NCI-H1048 (cell line): ENCODE measurements at regions not wholly inside any gene's neighbourhood (a gene's known extent, or its start where the extent isn't known, plus 50 kb on each side); places are given as distances from the start of the nearest gene placed in this dataset.

Source experiments
- DNase-seq: peaks from one replicate; lab custom pipeline; 2025; lab: John Stamatoyannopoulos, UW

DNA sequence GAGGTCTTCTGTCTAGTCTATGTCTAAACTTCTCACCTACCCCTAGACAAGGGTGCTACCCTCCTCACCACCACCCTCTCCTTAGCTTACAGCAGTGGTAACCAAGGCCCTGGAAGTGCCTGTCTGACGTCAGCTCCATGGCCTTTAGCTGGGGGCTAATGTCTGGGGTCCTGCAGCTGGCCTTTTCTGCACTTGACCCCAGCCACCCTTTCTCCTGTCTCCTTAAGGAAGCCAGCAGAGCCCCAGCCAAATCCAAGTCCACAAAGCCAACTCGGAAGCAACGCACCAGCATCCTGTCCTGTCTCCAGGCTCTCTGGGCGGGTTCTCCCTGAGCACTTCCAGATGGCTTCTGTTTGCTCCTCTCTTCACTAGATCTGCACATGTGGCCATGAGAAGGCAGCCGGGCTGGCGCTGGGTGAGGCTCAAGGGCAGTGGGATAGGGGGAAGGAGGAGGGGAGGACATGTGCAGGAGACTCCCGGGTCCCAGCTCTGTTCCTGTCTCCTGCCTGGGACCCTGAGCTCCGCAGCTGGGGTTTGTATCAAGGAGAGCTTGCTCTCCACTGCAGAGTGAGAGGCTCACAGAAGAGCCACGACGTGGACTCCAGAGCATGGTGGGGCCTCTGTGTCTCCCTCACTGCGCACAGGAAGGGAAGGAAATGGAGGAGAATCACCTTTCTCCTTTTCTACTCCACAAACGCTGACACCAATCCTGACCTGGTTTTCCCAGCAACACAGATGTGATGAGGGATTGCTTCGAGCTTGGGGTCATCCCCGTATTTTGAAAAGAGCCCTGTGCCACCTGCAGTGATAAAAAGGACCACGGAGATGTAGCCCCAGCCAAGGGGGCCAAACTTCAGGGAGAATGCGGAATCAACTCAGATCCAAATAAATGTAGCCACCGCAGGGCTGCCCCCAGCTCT is 204.2 kb downstream of the USP12 start:
- no peak for DNase-seq

- no peak for DNase-seq
Measured at GRCh38 chr13:26966701-26967080, 204.9 kb downstream of the USP12 start.

- no peak for DNase-seq
Measured at GRCh38 chr13:26965952-26966700, 205.5 kb downstream of the USP12 start.

GRCh38 chr13:26964278-26965250 is 204.0 kb upstream of the GPR12 start:
- no peak for DNase-seq

DNA sequence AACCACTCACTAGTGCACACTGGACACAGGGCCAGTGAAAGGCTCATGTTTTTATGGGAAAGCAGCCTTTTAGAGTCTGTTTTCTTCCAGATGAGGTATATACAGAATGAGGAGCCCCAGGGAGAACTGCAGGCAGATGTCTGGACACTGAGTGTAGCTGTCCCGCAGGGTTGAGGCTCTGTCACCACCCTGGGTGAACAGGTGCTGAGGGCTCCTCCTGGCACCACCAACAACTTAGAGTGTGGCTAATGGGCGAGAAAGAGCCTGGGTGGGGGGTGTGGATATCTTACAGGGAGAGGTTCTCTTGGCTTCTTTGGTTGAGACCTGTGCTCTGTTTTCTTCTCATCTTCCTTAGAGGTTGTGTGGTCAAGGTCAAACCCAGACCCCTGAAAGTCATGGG is 202.1 kb upstream of the GPR12 start:
- DNase-seq = no peak

DNA sequence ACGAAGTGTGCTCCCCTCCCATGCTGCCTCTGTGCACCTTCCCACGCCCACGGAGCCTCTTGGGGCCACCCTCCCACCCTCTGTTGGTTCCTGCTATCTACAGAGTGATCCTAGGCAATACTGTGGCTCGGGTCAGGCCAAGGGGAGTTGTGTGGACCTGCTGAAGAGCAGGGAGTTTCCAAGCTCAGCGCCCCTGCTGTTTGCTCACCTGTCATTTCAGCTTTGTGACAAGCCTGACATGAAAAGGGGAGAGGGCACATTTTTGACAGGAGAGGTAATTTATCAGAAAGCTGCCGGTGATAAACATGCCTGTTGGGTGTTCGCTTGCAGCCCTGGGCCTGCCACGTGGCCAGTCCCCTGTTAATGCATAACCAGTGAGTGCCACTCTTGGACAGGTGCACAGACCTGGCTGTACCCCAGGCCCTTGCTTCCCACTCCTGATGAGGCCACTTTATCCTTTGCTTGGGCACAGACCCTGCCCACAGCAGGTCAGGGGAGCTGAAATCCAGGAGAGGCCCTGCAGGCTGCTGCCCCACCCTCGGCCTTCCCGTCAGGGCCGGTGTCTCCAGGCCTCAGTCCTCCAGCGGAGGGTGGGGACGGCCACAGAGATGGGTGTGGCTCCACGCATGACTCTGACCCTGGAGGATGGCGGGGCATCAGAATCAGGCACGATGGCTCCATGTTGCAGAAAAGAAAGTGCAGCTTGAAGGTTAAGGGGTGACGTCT is 201.5 kb upstream of the GPR12 start:
- no peak for DNase-seq

DNA sequence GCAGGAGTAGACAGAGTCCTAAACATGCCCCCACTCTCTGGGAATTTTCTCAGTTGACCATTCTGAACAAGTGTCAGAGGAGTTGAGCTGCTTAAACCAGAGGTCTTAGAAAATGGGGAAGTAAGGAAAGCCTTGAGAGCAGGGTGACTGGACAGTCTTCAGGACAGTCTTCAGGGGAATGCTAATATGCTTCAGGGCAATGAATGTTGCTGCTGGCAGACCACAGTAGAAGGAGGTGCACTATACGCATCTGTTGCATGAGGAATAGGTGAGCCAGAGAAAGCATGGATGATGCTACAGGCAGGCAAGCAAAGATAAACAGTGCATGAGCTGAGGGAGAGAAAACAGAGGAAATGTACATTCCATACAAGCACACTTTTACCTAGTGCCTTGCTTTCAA is 196.6 kb upstream of the GPR12 start:
- DNase-seq = no peak

DNA sequence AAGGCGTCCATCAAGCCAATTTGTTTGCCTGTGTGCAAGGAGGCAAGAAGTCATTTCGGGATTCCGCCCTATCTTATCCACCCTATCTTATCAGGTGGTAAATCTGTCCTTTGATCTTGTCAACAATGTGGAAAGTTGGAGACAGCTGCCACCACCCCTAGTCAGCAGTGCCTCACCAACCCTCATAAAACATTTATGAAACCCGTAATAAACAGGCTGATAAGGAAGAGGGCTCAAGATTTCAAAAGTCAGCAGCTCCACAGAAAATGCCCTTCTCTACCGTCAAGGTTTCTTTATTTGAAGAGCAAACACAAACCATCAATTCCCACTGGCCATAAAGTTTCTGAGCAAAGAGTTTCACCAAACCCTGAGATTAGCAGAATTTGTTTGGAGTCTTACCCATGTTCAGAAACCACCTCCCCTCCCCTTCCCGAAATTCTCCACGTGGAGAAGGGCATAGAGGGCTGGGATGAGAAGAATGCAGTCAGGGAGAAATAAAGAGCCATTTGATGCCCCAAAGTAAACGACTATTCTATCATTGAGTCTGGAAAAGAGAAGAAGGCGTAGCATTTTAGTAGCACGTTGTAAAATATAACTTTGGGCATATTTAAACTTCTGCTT is 196.0 kb upstream of the GPR12 start:
- no peak for DNase-seq

- DNase-seq = no peak
Measured at GRCh38 chr13:26954976-26955375, 194.4 kb upstream of the GPR12 start.

DNA sequence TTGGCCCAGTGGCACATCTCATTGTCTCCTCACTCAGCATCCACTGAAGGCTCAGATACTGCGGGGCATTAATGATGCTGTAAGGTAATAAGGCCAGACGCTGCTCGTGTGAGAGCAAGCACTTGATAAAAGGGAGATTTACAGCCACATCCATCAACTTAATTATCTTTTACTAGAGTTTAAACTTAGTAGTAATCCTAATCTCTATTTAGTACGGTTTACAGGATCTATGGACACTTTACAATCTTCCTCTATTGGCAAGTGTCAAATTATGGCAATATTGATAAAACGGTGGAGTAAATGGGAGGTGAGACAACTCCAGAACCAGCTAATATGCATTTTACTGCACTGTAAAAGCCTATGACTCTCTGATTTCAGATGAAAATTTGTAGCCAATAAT is 192.7 kb upstream of the GPR12 start:
- DNase-seq = no peak

DNA sequence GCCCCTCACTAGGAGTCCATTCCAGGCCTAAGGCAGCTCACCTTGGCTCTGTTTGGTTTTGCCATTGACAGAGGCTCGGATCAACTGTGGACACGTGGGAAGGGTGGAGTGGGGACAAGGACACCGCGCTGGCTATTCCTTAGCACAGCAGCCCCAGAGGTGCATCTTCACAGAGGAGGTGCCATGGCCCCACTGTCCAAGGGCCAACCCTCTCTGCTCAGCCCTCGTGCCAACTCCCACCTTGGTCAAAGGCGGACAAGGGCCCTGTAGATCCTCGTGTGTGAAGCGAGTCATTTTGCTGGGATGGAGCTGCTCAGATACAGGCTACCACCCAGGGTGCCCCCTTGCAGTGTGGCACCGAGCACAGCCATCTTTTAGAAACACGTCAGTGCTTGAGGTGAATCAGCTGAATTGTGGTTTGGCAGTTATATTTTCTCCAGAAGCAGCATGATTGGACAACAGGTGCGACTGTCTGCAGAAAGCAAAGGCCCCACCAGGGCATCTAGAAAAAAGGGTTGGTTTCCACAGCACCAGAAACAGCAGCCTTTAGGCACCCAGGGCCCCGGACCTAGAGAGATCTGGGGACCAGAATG is 192.1 kb upstream of the GPR12 start:
- DNase-seq = no peak

DNA sequence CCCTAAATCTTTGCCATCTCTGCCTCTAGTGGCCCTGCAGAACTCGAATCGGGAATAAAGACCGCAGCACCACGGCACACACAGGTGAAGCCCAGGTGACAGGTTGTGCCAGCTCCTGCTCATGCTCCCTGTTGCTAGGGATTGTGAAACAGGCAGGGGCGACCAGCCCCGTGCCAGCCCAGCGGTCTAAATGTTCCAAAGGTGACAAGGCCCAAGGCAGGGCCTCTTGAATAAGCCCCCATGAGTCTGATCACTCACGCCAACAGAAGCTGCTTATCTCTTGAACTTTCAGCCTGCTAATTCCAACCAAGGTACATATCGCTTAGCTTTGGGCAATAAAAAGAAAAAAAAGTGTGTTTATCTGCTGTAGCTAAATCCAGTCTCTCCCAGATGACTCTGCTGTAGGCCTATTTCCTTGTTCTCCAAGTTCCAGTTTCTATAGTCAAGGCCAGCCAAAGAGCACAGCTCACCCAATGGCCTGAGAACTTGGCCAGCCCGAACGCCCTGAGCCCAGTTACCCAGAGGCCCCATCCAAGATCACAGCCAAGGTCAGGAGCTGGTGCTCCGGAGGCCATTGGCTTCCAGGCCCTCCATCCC is 191.1 kb upstream of the GPR12 start:
- no peak for DNase-seq

DNA sequence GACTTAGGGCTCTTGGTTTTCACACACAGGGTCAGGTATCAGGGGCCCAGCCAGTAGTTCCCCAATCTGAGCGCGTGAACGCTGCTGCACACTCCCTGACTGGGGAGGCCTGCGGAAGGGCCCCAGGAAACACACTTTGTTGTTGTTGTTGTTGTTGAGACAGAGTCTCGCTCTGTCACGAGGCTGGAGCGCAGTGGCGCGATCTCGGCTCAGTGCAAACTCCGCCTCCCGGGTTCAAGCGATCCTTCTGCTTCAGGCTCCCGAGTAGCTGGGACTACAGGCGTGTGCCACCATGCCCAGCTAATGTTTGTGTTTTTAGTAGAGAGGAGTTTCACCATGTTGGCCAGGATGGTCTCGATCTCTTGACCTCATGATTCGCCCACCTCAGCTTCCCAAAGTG is 190.4 kb upstream of the GPR12 start:
- DNase-seq = no peak

- no peak for DNase-seq
Measured at GRCh38 chr13:26950546-26950945, 190.0 kb upstream of the GPR12 start.

- no peak for DNase-seq
Measured at GRCh38 chr13:26949701-26950502, 189.3 kb upstream of the GPR12 start.

DNA sequence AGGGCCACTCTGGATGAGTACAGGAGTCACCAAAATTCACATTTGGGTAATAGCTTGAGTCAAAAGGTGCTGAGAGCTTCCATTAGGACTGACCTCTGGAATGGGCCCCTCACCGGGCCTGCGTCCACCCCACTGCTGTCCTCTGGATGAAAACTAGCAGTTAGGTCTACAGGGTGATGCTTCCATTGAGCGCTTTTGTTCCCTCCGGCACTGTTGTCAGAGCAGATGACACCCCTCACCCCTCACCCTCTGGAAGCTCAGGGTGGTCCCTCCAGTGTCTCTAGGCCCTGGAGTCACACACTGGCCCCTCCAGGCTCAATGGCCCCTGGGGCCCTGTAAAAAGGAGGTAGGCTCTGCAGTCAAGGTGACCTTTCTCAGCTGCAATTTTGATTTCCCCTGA is 187.8 kb upstream of the GPR12 start:
- no peak for DNase-seq

DNA sequence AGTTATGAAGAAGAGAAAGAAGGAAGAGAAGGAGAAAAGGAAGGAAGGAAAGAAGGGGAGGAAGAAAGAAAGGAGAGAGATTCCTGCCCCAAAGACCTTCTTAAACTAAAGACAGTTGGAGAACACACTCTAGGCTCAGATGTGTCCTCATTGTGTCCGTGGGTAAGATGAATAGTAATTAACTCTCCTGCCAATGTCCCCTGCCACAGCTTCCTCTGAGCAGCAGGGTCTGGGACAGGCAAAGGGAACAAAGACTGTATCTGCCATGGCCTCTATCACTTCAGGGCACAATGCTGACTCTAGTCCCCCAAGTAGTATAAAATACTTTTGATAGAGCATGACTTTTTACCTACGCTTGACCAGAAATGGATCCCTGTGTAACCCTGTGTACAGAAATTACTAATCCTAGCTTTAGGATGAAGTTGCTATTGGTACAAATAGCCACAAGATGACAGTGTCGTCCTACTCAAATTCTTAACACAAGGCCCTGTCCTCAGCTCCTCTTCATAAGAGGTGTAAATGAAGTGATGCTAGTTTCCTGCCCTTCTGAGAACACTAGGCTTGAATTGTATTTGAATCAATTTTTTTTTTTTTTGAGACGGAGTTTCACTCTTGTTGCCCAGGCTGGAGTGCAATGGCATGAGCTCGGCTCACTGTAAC is 186.2 kb upstream of the GPR12 start:
- DNase-seq = no peak

GRCh38 chr13:26943748-26944147 is 183.2 kb upstream of the GPR12 start:
- no peak for DNase-seq

- DNase-seq = no peak
Measured at GRCh38 chr13:26942184-26942583, 181.6 kb upstream of the GPR12 start.
